GM20000 (cell line): ENCODE measurements at regions not wholly inside any gene's neighbourhood (a gene's known extent, or its start where the extent isn't known, plus 50 kb on each side); places are given as distances from the start of the nearest gene placed in this dataset.

Experiments used
- DNase-seq: peaks from one replicate; pipeline ENCODE4 v3.0.0; 2012; ENCODE audit warnings: low spot score
- CTCF ChIP-seq: IDR thresholded peaks from 2 replicates; pipeline ENCODE4 v1.5.1; 2012; ENCODE audit warnings: mild to moderate bottlenecking, control low read depth; ENCODE audit errors: extremely low read depth, missing control alignments

DNA sequence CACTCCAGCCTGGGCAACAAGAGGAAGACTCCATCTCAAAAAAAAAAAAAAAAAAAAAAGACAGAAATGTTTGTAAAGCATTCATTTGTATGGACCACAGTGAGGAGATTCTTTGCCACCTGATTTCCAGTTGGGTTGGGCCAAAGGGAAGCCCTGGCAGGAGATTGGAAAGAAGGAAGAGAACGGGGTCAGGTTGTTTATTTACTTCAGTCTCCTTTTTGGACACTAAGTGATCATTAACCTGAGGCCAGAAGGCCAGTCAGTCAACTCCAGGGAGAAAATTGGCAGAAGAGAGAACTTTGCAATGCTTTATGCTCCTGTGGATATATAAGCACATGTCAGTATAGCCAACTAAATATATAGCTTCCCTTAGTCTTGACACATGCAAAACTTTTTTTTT, 85.9 kb downstream of the NTMT2 start:
- no peak for DNase-seq
- TF ChIP-seq CTCF: no peak

GRCh38 chr1:170238704-170239391, 93.1 kb downstream of the NTMT2 start:
- TF ChIP-seq CTCF: no peak
- no peak for DNase-seq

GRCh38 chr1:170239445-170239844, 93.7 kb downstream of the NTMT2 start:
- TF ChIP-seq CTCF: no peak
- DNase-seq: no peak

DNA sequence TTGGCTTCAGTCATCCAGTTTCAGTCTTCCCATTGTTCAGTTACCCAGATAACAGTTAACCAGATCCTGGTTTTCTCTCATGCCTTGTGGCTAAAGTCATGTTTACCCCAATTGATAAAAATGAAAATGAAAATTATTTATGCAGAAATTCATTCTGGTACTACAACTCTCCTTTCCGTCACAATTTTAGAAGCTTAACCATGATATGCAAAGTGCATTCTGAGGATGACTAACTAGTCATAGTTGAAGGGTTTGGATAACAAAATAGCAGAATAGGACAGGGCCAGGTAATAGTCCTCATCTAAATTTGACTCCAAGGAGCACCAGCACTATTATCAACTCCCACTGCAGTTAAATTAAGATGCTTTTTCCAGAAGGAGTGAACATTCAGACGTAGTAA, 94.7 kb downstream of the NTMT2 start:
- DNase-seq: no peak
- no peak for TF ChIP-seq CTCF

DNA sequence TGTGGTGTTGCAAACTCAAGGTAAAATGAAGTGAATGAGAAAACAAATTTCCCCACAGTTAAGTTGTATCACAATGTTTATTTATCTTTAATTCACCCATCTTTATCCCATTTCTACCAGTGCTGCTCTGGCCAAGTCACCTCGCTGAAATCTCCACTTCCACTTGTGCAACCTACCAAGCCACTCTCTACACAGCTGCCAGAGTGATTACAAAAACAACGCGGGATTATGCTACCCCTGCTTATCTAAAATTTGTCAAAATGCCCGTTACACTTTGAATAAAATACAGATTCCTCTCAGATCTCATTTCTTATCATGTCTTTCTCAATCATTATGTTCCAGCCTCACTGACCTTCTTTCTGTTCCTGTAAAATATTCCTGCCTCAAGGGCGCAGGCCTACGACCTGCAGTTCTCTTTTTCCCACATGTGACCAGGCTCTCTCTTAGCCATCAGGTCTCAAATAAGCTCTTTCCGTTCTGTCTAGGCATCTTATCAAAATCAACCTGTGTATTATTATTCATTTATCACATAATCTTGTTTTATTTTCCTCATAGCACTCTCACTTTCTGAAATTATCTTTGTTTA, 95.6 kb downstream of the NTMT2 start:
- no peak for DNase-seq
- TF ChIP-seq CTCF: no peak

GRCh38 chr1:170247751-170248521, 102.2 kb downstream of the NTMT2 start:
- no peak for TF ChIP-seq CTCF
- peak; percentile 33 for DNase-seq
